Neural progenitor cell (in vitro differentiated cells): ENCODE measurements at regions not wholly inside any gene's neighbourhood (a gene's known extent, or its start where the extent isn't known, plus 50 kb on each side); places are given as distances from the start of the nearest gene placed in this dataset.

Source experiments
- DNase-seq: peaks from one replicate; pipeline ENCODE4 v3.0.0-alpha.2; 2016; ENCODE audit warnings: low spot score
- H2AFZ ChIP-seq: fragments of 200-600 bp; sonication (generic); replicated peaks from 2 replicates; pipeline ENCODE4 v1.6.1; 2016; ENCODE audit warnings: antibody characterized with exemption
- H3F3A ChIP-seq: fragments of 200-600 bp; sonication (generic); 2 replicates; pipeline ENCODE4 v1.6.1; 2016; ENCODE audit warnings: antibody characterized with exemption, low read depth
- H3K27ac ChIP-seq: fragments of 200-600 bp; sonication (generic); 2 replicates; pipeline ENCODE4 v1.5.1; 2016; ENCODE audit warnings: mild to moderate bottlenecking
- H3K27me3 ChIP-seq: fragments of 200-600 bp; sonication (generic); 2 replicates; pipeline ENCODE4 v1.6.1; 2016; ENCODE audit warnings: mild to moderate bottlenecking, moderate library complexity
- H3K36me3 ChIP-seq: fragments of 200-600 bp; sonication (generic); 2 replicates; pipeline ENCODE4 v1.5.1; 2016
- H3K4me1 ChIP-seq: fragments of 200-600 bp; sonication (generic); 2 replicates; pipeline ENCODE4 v1.6.1; 2016; ENCODE audit warnings: mixed run types
- H3K4me2 ChIP-seq: fragments of 200-600 bp; sonication (generic); 2 replicates; pipeline ENCODE4 v1.6.1; 2016
- H3K4me3 ChIP-seq: fragments of 200-600 bp; sonication (generic); 2 replicates; pipeline ENCODE4 v1.5.1; 2016
- H3K79me2 ChIP-seq: fragments of 200-600 bp; sonication (generic); 2 replicates; pipeline ENCODE4 v1.6.1; 2016; ENCODE audit warnings: low read depth
- H3K9ac ChIP-seq: fragments of 200-600 bp; sonication (generic); 2 replicates; pipeline ENCODE4 v1.6.1; 2016
- H3K9me3 ChIP-seq: fragments of 200-600 bp; sonication (generic); 2 replicates; pipeline ENCODE4 v1.5.1; 2016; ENCODE audit warnings: low read depth
- H4K20me1 ChIP-seq: fragments of 200-600 bp; sonication (generic); 2 replicates; pipeline ENCODE4 v1.6.1; 2016; ENCODE audit warnings: low read depth
- H3K27ac Mint-ChIP-seq: 3 replicates; pipeline ENCODE4 v1.8.0; 2021; ENCODE audit warnings: mixed read lengths
- H3K27me3 Mint-ChIP-seq: 2 replicates; pipeline ENCODE4 v1.8.0; 2022; ENCODE audit warnings: low read depth, mild to moderate bottlenecking, inconsistent platforms, moderate library complexity, mixed read lengths; ENCODE audit not compliant: insufficient read depth
- H3K36me3 Mint-ChIP-seq: 3 replicates; pipeline ENCODE4 v1.8.0; 2021; ENCODE audit warnings: mixed read lengths
- H3K4me1 Mint-ChIP-seq: 3 replicates; pipeline ENCODE4 v1.8.0; 2021; ENCODE audit warnings: mixed read lengths
- H3K4me3 Mint-ChIP-seq: 3 replicates; pipeline ENCODE4 v1.8.0; 2021; ENCODE audit warnings: mild to moderate bottlenecking, moderate library complexity, mixed read lengths
- H3K9me3 Mint-ChIP-seq: 3 replicates; pipeline ENCODE4 v1.8.0; 2020; ENCODE audit warnings: mixed read lengths
- CTCF ChIP-seq: fragments of 200-600 bp; sonication (generic); IDR thresholded peaks from 2 replicates; pipeline ENCODE4 v1.5.1; 2017; ENCODE audit warnings: antibody characterized with exemption, mild to moderate bottlenecking
- EZH2 ChIP-seq: fragments of 200-600 bp; sonication (generic); IDR thresholded peaks from 2 replicates; pipeline ENCODE4 v1.6.1; 2017; ENCODE audit warnings: antibody characterized with exemption, mild to moderate bottlenecking, moderate library complexity
- EZH2phosphoT487 ChIP-seq: fragments of 200-600 bp; sonication (generic); IDR thresholded peaks from 2 replicates; pipeline ENCODE4 v1.6.1; 2017; ENCODE audit warnings: antibody characterized with exemption

GRCh38 chr4:71691416-71692073 is 92.3 kb downstream of the GC start:
- no peaks in the 10 kb centered on the region for H3K36me3 Mint-ChIP-seq
- no peaks in the 10 kb centered on the region for H3K4me1 ChIP-seq
- H3K4me2 ChIP-seq, result no peak overlapping the region
- TF ChIP-seq EZH2phosphoT487 (no peak), CTCF (no peak), EZH2 (no peak)
- no peak overlapping the region for H3K27ac ChIP-seq
- H3K79me2 ChIP-seq, result no peaks in the 10 kb centered on the region
- no peak overlapping the region for H3K27ac Mint-ChIP-seq
- H3F3A ChIP-seq, result no peaks in the 10 kb centered on the region
- H3K4me3 Mint-ChIP-seq, result no peak overlapping the region
- no peak overlapping the region for H3K9ac ChIP-seq
- no peak overlapping the region for H3K4me3 ChIP-seq
- H3K9me3 ChIP-seq, result no peaks in the 10 kb centered on the region
- no peaks in the 10 kb centered on the region for H4K20me1 ChIP-seq
- no peak for DNase-seq
- no peak overlapping the region for H2AFZ ChIP-seq
- no peaks in the 10 kb centered on the region for H3K9me3 Mint-ChIP-seq
- no peaks in the 10 kb centered on the region for H3K36me3 ChIP-seq
- no peaks in the 10 kb centered on the region for H3K27me3 ChIP-seq
- no peaks in the 10 kb centered on the region for H3K27me3 Mint-ChIP-seq
- H3K4me1 Mint-ChIP-seq, result peaks cover 18% of the 10 kb centered on the region

- H3K79me2 ChIP-seq, result no peaks in the 10 kb centered on the region
- H3K9me3 ChIP-seq, result no peaks in the 10 kb centered on the region
- H3K27me3 ChIP-seq, result no peaks in the 10 kb centered on the region
- no peak overlapping the region for H3K4me3 ChIP-seq
- H3K4me1 ChIP-seq, result no peaks in the 10 kb centered on the region
- no peaks in the 10 kb centered on the region for H3K36me3 Mint-ChIP-seq
- no peaks in the 10 kb centered on the region for H3F3A ChIP-seq
- peaks cover 18% of the 10 kb centered on the region for H3K4me1 Mint-ChIP-seq
- H3K9ac ChIP-seq, result no peak overlapping the region
- H3K36me3 ChIP-seq, result no peaks in the 10 kb centered on the region
- H3K27me3 Mint-ChIP-seq, result no peaks in the 10 kb centered on the region
- no peak overlapping the region for H3K27ac ChIP-seq
- no peak for DNase-seq
- no peak overlapping the region for H3K4me3 Mint-ChIP-seq
- no peak overlapping the region for H2AFZ ChIP-seq
- H3K4me2 ChIP-seq, result no peak overlapping the region
- no peaks in the 10 kb centered on the region for H3K9me3 Mint-ChIP-seq
- no peak overlapping the region for H3K27ac Mint-ChIP-seq
- TF ChIP-seq EZH2phosphoT487, result no peak
- TF ChIP-seq EZH2, result no peak
- TF ChIP-seq CTCF, result no peak
- no peaks in the 10 kb centered on the region for H4K20me1 ChIP-seq
Measured at GRCh38 chr4:71689822-71690221, 94.1 kb downstream of the GC start.

DNA sequence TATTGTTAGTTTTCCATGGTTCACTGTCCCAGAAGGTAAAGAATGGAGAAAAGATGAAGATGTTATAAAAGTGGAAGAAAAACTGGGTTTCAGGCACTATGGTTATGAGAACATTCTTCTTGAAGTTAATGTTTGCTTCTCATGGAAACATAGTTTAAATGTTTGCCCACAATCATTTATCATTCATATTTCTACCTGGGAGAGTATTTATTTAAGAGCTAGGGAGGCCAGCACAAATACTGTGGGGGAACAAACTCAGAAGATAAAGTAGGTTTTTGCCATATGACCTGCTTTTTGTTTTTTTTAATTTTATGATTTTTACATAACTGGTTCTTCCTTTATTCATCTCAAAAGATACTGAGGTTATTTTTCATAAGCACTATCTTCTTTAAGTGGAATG is 96.8 kb downstream of the GC start:
- H3K4me3 ChIP-seq, result no peak overlapping the region
- no peak for TF ChIP-seq EZH2
- no peak overlapping the region for H3K27ac Mint-ChIP-seq
- H3K36me3 ChIP-seq, result no peaks in the 10 kb centered on the region
- no peaks in the 10 kb centered on the region for H3K9me3 ChIP-seq
- no peak overlapping the region for H3K9ac ChIP-seq
- no peaks in the 10 kb centered on the region for H3K27me3 ChIP-seq
- no peaks in the 10 kb centered on the region for H3F3A ChIP-seq
- no peak overlapping the region for H2AFZ ChIP-seq
- no peak overlapping the region for H3K4me3 Mint-ChIP-seq
- no peaks in the 10 kb centered on the region for H4K20me1 ChIP-seq
- H3K79me2 ChIP-seq, result no peaks in the 10 kb centered on the region
- no peak overlapping the region for H3K4me2 ChIP-seq
- H3K27me3 Mint-ChIP-seq, result no peaks in the 10 kb centered on the region
- no peaks in the 10 kb centered on the region for H3K9me3 Mint-ChIP-seq
- H3K4me1 ChIP-seq, result no peaks in the 10 kb centered on the region
- no peaks in the 10 kb centered on the region for H3K4me1 Mint-ChIP-seq
- H3K36me3 Mint-ChIP-seq, result no peaks in the 10 kb centered on the region
- no peak for DNase-seq
- no peak overlapping the region for H3K27ac ChIP-seq

GRCh38 chr4:71685975-71686374 is 97.9 kb downstream of the GC start:
- H3K9me3 ChIP-seq, result no peaks in the 10 kb centered on the region
- no peaks in the 10 kb centered on the region for H3K27me3 ChIP-seq
- H3K9me3 Mint-ChIP-seq, result no peaks in the 10 kb centered on the region
- no peaks in the 10 kb centered on the region for H3K79me2 ChIP-seq
- no peaks in the 10 kb centered on the region for H3K36me3 Mint-ChIP-seq
- H3K4me3 Mint-ChIP-seq, result no peak overlapping the region
- no peak for TF ChIP-seq CTCF
- TF ChIP-seq EZH2phosphoT487, result no peak
- no peak for TF ChIP-seq EZH2
- H3K4me3 ChIP-seq, result no peak overlapping the region
- no peak overlapping the region for H3K27ac Mint-ChIP-seq
- H3K4me1 ChIP-seq, result no peaks in the 10 kb centered on the region
- H3K4me1 Mint-ChIP-seq, result no peaks in the 10 kb centered on the region
- H2AFZ ChIP-seq, result no peak overlapping the region
- H4K20me1 ChIP-seq, result no peaks in the 10 kb centered on the region
- H3K36me3 ChIP-seq, result no peaks in the 10 kb centered on the region
- H3K4me2 ChIP-seq, result no peak overlapping the region
- H3K27ac ChIP-seq, result no peak overlapping the region
- DNase-seq, result no peak
- no peaks in the 10 kb centered on the region for H3F3A ChIP-seq
- H3K27me3 Mint-ChIP-seq, result no peaks in the 10 kb centered on the region
- no peak overlapping the region for H3K9ac ChIP-seq
